Right lobe of liver (tissue), 4 donors: ENCODE measurements at regions not wholly inside any gene's neighbourhood (a gene's known extent, or its start where the extent isn't known, plus 50 kb on each side); places are given as distances from the start of the nearest gene placed in this dataset.

Source experiments
- CTCF ChIP-seq, 4 donors: fragments of 200-600 bp in 3 of 4; fragments of 450-650 bp in 1 of 4; IDR thresholded peaks; one replicate each; pipeline versions ENCODE4 v1.5.1 to v1.8.0; 2016 to 2022; ENCODE audit warnings: antibody characterized with exemption in 4 of 4, mild to moderate bottlenecking in 2 of 4
- POLR2A ChIP-seq: fragments of 450-650 bp; IDR thresholded peaks from one replicate; pipeline ENCODE4 v1.6.1; 2017; ENCODE audit warnings: antibody characterized with exemption, mild to moderate bottlenecking
- donor health status: DM: no; HTN: no; CAD: no.
- donor health status: DM: no; HTN: no; CAD: no.
- donor health status: DM: no; HTN: yes; CAD: no.

- no peak for TF ChIP-seq CTCF (IDR thresholded peaks at IDR 0.05)
- TF ChIP-seq POLR2A = no peak
These were observed 58.5 kb upstream of the SLITRK1 start for GRCh38 chr13:83940742-83941141.
